GM19463 (cell line): ENCODE measurements at regions not wholly inside any gene's neighbourhood (a gene's known extent, or its start where the extent isn't known, plus 50 kb on each side); places are given as distances from the start of the nearest gene placed in this dataset.
"Not testable (repeated sequence)": the region's sequence is repeated elsewhere in the genome, so short reads cannot be mapped to it uniquely, and the experiment has no call there.

Experiments used
- ATAC-seq: cut with Tn5 transposase; IDR thresholded peaks from one replicate; pipeline ENCODE4 v1.9.1; 2021; ENCODE audit warnings: mild to moderate bottlenecking, moderate library complexity; ENCODE audit not compliant: unreplicated experiment

DNA sequence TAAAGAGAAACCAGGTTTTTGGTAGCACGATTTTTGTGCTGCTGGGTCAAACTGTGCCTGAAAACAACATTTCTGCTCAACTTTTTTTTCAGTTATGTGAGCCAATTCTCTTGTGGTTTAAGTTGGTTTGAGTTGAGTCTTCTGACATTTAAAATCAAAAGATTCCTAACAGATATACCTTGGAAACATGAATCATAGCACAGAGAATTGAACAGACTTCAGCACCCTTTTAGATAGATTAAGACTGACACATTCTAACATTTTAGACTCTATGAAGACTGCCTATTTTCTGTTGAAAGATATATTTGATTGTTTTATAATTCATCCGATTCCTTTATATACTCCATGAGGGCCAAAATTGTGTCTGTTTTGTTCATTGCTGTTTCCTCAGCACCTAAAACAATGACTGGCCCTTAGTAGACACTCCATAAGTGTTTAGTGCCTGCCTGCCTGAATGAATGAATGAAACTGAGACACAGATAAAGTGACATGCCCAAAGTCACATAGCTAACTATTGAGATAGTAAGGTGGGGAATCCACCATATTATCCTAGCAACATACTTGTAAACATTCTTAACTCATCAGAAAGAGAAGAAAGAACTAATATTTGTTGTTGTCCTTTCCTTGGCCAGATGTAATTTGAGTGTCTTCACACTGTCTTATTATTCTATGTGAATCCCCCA is 624.0 kb downstream of the MID1IP1 start:
- ATAC-seq = no peak

DNA sequence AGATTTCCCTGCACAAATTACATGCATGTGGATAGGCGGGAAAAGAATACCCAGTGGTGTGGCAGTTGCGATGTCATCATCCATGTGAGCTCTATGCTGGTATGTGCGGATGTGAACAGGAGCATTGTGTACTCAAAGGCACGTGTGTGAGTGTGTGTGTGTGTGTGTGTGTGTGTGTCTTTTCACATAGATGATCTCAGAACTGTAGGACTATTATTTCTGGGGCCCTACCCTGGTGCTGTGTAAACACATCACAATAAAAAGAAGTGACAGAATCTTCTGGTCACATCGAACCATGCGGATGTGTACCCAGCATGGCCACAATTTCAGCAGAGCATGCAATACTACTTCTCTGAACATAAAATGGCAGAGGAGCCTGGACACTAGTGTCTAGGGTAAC is 624.8 kb downstream of the MID1IP1 start:
- no peak for ATAC-seq

DNA sequence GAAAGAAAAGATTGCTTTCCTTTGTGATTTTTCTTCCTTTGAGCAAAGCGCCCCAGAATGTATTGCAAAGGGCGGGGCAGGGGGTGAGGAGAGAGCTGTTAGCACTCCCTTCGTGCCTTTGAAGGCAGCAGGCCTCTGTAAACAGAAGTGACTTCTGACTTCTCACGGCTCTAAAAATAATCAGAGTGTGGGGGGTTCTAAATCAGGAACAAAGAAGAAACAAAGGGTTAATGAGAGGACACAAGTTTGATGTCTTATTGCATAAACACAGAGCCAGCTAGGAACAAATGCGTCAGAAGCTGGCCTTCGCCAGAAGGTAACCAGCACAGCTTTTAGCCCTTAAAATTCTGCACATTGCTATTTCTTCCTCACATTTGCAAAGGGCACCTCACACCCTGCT is 626.2 kb downstream of the MID1IP1 start:
- no peak for ATAC-seq

DNA sequence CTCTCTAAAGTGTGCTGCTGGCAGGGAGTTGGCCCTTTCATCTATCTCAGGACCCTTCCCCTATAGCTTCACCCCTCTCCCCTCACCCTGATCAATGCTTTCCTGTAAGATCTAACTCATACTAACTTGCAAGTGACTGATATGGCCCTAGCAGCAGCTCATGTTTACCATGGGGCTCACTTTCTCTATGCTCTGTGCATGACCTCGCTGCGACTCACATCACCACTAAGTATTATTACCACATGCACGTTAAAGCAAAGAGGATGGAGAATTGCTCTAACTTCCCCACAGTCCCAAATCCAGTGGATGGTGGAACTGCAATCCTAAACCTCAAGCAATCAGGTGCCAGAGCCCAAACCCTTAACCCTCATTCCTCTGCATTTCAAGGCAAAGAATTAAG is 626.6 kb downstream of the MID1IP1 start:
- ATAC-seq = no peak

DNA sequence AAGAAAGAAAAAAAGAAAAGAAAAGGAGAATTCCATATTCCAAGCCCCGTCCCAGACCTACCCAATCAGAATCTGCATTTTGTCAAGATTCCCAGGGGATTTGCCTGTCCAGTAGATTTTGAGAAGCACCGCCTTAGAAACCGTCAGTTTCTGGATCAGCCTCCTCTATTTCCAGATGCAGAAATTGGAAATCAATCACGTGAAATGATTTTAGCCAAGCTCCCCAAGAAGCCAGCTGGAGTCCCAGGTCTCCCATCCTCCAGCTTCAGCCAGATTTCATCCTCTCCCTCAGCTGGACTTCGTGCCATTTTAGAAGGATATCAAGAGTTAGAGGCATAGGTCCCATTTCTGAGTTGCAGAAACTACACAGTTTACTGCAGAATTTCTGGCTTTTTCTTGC is 629.3 kb downstream of the MID1IP1 start:
- no peak for ATAC-seq

DNA sequence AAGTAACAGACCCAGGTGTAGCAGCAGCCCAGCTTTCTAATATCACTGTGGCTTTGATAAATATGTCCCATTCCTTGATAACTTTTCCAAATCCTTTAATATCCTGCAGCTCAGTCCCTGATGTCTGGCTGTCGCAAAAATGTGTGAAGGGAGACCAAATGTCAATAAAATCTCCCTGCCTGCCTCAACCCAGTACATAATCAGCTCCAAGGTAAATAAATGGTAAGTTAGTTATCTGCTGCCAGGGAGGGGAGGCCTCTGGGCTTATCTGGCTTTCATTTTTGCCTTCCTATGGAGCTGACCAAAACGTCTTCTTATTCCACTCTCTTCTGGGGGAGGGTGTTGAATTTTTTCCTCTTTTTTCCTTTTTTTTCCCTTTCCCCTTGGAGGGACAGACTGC is 630.6 kb downstream of the MID1IP1 start:
- no peak for ATAC-seq

DNA sequence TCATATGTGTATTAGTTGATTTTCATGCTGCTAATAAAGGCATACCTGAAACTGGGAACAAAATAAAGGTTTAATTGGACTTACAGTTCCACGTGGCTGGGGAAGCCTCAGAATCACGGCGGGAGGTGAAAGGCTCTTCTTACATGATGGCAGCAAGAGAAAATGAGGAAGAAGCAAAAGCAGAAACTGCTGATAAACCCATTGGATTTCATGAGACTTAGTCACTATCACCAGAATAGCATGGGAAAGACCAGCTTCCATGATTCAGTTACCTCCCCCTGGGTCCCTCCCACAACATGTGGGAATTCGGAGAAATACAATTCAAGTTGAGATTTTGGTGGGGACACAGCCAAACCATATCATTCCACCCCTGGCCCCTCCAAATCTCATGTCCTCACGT is 633.4 kb downstream of the MID1IP1 start:
- ATAC-seq = not testable (repeated sequence)

DNA sequence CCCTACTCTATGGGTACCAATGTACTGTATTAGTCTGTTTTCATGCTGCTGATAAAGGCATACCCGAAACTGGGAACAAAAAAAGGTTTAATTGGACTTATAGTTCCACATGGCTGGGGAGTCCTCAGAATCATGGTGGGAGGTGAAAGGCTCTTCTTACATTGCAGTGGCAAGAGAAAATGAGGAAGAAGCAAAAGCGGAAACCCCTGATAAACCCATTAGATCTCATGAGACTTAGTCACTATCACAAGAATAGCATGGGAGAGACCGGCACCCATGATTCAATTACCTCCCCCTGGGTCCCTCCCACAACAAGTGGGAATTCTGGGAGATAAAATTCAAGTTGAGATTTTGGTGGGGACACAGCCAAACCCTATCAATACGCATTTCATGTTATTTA is 635.3 kb downstream of the MID1IP1 start:
- not testable (repeated sequence) for ATAC-seq

DNA sequence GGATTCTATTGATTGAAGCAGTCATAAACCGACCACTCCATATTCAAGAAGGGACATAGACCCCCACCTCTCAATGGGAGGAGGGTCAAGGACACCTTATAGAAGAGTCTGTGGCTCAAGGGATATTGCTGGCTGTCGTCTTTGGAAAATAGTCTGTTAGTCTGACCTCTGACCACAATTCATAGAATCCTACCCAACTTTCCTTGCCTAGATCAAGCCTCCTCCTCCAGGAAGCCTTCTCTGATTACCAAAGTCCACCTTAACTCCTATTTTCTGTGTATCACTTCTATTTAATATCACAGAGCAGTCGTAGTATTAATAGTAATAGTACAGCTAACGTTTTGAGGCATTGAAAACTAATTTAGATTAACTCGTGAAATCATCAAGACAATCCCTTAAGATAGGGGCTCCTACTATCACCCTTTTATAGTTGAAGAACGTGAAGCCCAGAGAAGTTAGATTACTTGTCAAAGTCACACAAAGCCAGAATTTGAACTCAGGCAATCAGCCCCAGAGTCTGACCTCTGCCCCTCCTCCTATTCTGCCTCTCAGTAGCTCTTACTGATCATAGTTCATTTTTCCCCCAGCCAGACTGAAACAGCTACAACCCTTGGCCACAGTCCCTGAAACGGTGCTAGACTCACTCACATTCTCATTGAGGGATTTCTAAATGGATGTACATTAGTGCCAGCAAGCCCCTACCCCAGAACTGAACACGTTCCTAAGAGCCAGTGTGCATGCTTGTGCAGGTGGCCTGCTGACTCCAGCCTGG is 636.6 kb downstream of the MID1IP1 start:
- no peak for ATAC-seq

DNA sequence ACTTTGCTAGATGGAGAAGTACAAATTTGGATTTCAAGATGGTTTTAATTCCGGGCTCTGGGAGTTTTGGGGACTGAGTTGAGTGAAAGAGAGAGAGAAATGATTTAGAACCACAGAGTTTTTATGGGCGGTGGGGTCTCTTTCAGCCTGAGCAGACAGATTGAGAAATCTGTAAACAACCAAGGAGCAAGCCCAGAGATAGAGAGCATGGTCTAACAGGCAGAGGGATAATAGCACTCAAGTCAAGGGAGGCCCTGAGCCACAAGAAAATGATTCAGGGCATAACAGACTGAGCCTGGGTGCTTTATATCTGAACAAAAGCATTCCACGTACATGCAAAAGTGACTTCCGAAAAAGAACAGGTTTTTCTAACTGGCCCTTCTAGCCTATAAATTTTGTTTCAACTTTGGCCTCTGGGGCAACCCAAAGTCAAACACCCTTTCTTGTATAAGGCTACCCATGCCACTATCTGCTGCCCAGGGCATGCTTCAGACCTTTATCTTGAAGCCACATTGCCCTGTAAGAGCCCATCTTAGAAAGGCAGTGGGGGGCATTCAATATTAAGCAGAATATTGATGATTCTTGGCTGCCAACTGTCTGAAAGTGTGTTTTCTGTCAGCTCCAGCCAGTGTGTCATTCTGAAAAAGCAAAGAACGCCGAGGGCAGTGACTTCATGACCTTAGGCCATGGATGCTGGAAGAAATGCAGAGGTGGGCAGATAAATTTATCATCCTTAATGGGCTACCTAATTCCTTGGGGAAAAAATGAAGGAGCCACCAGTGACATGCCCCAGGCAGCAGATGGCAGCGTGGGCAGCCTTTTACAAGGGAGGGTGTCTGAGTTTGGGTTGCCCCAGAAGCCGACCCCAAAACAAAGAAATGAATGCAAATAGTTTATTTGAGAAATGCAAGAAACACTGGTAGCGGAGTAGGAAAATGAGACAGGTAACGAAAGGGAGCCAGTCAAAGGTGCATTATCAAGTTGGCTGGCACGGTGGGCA is 637.6 kb downstream of the MID1IP1 start:
- no peak for ATAC-seq

DNA sequence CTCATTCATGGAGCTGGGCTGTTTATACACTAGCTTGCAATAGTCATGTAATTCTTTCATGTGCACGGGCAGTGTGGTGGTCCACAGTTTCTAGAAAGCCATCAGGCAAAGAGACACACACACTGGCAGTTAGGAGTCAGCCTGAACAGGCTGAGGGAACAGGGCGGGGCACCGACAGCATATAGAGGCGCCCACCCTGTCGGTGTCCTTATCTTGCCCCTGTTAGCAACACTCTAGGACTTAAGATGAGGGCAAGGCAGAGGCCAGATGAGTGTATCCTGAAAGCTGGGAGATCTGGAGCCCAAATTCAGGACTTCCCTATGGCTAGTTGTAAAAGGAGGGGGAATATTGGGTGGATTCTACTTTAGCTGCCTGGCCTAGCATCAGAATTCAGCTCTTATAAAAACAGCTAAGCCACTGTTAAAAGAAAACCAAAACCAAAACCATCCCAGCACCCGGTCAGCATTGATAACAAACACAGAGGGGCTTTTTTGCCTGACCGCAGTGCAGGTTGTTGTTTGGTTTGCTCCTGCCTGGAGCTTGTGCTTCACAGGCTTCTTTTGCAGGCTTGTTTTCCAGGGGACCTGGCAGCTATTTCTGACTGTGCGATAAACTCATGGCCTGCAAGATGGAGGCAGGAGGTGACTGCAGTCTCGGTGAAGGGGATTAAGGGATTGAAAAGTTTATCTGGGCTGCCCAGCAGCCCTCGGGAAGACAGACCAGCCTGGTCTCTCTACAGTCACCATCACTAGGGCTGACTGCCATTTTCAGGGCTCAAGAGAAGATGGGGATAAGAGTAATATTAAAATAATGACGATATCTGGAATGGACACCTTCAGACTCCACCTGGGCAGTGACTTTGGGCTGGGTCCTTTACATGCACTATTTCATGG is 638.9 kb downstream of the MID1IP1 start:
- peak; percentile 73 for ATAC-seq

DNA sequence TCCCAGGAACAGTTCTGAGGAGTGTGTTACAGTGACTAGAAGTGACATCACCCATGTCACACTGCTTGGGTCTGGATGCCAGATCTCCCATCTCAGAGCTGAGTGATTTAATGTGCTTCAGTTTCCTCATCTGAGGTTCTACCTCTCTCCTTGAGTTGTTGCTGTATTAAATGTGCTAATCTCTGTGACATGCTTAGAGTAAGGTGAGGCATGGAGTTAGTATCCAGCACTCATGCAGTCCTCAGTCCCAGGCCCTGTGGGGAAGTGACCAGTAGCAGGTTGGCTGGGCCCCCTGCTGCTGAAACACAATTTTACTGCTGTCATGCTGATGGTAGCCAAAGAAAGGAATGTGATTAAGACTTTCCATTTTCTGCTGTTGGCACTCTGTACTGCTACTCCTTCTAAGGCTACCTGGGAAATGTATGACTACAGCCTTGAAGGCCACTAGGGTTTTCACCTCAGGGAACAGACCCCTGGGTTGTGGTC is 639.6 kb downstream of the MID1IP1 start:
- ATAC-seq = peak; percentile 27

DNA sequence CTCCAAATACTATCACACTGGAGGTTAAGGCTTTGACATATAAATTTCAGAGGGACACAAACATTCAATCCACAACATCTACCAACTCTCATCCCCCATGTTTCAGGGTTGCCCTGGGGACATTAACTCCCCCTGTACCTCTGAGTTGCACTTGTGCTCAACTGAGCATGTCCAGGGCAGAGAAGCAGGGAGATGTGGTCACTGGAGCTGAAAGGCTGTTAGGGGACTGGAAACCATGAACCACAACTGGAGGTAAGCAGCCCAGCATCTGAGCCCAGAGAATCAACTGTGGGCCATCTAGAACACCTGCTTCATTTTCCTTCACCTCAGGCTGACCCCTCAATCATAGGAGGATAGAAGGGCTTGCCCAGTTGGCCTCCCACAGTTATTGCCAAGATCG is 641.1 kb downstream of the MID1IP1 start:
- ATAC-seq = no peak

DNA sequence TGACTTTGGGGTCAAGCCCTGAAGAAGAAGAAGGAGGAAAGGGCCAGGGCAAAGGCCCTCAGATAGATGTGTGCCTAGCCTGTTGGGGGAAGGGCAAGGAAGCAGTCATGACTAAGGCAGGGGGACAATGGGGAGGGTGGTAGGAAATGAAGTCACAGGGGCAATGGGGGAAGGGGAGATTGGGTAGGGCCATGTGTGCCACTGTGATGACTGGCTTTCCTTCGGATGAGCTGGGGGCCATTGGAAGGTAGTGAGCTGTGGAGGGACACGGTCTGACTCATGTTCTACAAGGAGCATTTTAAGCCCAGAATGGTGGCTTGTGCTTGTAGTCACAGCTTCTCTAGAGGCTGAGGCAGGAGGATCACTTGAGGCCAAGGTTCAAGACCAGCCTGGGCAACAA is 642.0 kb downstream of the MID1IP1 start:
- no peak for ATAC-seq

DNA sequence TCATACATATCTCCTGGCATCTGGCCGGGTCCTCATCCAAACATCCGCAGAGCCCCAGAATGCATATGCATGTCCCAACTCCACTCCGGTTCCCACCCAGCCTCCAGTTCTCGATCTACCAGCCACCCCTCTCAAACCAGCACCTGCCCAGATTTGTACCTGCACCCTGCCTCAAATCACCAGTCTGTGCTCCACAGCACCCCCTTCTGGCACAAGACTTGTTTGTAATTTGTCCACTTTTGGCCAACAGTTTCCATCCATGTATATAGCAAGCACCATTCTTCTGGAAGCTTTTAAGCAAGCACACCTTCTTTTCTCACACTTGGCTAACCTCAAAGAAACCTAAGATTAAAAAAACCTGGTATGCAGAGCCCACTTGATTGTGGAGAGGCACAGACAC is 644.1 kb downstream of the MID1IP1 start:
- no peak for ATAC-seq

DNA sequence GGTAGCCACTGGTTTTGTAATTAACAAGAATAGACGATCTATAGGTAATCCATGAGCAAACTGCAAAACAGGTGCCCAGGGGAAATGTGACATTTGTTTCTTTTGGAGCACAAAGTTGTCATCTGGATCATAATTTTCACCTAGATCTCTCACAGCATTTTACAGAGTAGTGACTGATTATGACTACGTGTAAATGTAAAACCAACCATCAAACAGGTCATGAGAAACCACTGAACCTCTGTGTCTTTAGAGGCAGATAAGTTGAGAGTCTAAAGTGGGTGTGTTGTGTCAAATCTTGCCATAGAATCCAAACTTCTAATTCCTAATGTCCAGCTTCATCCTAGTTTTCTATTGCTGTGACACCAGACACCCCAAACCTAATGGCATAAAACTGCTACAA is 648.1 kb downstream of the MID1IP1 start:
- no peak for ATAC-seq

DNA sequence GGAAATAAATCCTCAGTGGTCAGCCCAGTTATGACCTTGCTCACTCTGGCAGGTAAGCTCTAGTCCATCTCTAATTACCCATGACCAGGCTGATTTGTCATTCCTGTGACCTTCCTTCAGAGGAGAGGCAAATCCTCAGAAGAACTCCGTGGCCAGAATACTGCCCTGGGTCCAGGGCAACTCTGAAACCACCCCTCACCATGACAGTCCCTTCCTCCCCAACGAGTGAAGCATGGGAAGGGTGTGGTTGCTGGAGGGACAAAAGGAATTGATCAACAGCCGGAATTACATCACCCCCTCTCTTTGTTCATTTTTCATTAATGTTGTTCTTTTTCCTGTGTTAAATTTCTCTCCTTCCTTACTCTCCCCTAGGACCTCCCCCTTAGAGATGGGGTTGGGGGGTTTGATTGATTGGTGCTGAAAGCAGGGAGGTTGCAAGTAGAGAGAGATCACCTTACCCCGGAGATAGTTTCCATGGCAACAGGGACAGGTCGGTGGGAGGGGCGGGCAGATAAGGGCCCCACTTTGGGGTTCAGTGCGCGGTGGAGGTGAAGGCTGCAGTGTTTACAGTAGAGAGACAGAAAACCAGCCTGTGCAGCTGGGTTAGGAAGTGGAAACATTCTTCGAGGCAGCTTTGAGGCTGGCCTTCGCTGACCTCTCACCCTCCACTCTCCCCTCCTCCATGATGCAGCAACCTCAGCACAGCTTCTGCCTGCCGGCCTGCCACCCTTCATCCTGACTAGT is 647.4 kb downstream of the BCOR start:
- ATAC-seq = no peak

DNA sequence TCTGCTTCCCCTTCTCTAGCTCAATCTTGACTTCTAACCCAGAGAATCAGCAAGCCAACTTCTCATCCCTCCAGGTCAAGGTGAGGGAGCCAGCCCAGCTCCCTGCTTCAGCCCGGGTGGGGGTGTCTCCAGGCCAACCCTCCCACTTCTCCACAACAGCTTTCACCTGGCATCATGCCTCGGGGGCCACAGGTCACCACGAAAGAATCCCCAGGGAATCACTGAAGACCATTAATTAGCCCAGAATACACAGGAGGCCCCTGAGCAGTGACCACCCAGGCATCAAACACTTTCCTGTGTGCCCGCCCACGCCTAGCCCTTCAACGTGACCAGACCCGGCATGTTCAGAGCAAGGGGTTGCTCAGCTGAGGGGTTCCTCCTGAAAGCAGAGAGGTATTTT is 646.7 kb downstream of the BCOR start:
- no peak for ATAC-seq

DNA sequence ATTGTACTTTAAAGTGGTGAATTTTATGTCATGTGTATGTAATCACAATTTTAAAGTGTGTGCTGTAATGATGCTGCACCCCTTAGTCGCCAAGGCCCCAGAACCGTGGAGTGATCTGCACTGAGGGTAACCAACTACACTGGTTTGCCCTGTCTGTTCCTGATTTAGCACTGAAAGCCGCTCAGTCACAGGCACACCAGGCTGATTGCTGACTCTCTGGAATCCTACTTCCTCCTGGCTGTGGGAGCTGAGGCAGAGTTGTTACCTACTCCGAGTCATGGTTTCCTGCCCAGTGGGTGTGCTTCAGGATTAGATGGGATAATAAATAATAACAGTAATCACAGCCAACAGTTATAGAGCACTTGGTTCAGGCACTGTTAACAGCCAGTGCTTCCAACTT is 645.4 kb downstream of the BCOR start:
- no peak for ATAC-seq
